ENCODE measurements at regions not wholly inside any gene's neighbourhood (a gene's known extent, or its start where the extent isn't known, plus 50 kb on each side); places are given as distances from the start of the nearest gene placed in this dataset.

- TF ChIP-seq CTCF (IDR thresholded peaks at IDR 0.05) (no peak), POLR2AphosphoS5 (IDR thresholded peaks at IDR 0.05) (no peak), POLR2A (IDR thresholded peaks at IDR 0.05) (no peak)
Measured at GRCh38 chr4:170697045-170697444, 607.3 kb upstream of the AADAT start.
